Stimulated activated CD8-positive, alpha-beta memory T cell treated with anti-CD3 and anti-CD28 coated beads, Interleukin-15, amount 100 ng/mL, for 1 hour (primary cell): ENCODE measurements at regions not wholly inside any gene's neighbourhood (a gene's known extent, or its start where the extent isn't known, plus 50 kb on each side); places are given as distances from the start of the nearest gene placed in this dataset.

Source experiments
- DNase-seq: peaks from one replicate; pipeline ENCODE4 v3.0.0-alpha.2; 2020; ENCODE audit warnings: low read depth

DNA sequence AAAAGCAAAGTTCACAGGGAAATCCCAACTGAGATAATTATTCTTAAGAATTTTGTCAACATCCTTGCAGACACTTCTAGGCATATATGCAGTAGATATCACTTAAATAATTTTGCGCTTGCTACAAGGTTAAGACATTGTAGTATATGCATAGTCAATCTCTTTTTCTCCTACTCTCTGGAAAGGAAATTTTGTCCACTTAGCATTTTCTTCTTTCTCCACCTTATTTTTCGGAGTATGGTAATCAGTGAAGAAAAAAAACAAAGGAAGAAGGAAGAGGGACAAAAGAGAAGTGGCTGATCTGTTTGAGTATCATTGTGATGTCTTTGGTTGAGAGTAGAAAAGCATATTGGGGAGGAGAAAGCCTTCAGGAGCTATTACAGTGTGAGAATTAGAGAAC, 104.6 kb downstream of the LACC1 start:
- no peak for DNase-seq

DNA sequence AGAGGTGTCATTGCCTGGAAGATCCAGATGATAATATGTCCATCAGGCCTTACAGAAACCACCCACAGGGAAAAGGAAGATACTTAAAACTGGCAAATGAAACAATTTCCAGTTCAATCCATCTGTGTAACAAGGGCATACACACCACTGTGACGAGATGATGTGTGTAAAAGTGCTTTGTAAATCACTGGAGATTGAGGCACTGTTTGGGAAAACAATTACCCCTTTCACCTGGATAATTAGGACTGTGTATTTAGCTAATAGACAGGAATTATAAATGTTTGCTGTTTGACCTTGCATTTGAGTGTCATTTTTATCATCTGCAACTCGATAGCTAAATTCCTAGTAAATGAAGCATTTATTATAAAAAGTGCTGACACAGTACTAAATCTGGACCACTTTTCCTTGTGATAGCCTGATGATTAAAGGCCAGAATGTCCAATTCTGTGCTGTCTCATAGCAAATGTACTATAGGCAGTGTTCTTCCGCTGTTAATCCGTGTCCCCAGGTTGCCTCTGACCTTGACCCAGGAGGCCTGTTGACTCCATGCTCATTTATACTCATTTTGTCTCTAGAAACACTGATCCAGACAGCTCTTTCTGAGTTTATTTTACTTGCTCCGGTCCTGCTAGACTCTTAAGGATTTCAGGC, 105.8 kb downstream of the LACC1 start:
- DNase-seq = no peak

DNA sequence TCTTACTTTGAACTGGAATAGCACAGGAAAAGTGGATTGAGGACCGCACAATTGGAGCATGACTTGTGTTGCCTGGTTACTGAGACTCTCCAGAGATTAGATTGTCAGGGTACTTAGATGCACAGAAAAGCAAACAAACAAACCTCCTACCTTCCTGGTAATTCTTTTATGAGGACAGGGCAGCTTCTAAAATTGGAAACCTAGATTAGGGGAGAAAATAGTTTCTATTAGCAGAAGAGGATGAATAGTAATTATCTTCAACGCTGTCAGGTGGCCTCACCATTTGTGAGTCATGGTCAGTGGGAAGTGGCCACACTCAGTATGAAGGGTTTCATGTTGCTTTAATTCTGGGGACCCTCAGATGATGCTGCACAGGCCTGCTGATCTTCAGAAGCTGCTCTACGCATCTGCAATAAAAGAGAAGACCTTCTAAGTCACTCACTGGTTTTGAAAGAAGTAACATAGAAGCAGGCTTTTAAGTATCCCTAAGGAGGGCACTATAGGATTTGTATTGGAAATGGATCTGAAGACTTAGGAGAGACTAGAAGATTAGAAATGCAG, 106.8 kb downstream of the LACC1 start:
- DNase-seq = no peak

DNA sequence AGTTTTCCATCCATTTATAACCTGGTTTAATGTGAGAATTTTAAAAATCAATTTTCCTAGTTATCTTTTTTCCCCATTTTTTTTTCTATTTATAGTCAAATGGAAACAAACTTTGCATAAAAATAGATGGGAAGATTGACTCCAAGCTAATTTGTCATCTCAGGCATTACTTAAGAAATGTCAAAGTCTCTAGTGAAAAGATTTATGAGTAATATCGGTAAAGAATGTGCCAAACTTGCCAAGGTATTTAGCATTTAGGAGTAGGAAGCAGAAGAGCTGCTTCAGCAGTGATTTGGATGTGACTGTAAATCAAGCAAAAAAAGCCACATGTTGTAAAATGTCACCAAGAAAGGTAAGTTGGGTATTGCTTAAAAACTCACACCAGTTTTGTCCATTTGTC, 108.6 kb downstream of the LACC1 start:
- no peak for DNase-seq

DNA sequence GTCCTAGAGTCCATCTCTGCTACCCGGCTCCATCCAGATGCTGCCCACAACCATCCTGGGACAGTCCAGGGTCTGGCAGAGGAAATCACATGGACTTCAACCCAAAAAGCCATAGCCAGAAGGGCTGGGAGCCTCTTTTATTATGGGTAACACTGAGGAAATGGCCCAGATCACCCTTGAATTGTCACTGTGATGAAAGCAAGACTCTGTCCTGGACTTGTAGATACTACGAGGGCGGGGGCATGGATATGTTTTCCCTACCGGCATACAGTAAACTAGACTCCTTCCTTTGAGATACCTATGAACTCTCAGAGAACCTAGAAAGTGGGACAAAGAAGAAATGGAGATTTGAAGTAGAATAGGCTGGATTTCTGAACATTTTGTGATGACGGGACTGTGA, 110.3 kb downstream of the LACC1 start:
- DNase-seq = no peak

DNA sequence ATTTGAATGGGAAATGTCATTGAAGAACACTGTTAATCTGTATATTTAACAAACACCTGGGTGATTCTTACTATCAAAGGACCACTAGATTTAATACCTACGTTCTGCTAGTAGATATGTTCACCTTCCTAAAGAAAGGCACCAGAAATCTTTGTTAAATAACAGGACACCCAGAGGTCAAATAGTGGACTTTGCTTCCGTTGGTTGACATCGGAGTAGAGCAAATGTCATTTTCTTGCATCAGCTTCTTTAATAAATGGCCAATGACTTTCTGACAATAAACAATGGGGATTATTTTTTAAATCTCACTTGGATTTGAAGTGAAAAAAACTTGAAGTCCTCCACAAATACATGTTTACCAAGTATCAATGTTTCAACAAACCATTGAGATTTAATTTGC, 111.1 kb downstream of the LACC1 start:
- DNase-seq = no peak

DNA sequence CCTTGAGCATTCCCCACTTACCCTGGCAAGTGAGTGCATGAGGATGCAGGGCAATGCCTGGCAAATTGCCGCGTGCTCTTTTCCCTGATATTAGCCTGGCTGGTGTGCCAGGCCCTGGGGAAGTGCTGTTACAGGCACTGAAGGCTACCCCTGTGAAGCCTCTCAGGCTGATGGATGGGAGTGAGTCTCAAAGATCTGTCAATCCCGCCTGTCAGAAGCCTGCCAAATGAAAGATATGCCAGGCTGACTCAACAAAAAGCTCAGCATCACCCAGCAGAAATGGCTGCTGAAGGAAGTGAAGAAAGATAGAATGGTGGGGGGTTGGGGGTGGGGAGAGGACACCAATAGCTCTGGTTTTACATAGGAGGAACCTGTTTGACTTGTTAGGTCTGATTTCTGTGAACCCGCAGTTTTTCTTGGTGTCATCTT, 112.1 kb downstream of the LACC1 start:
- no peak for DNase-seq

DNA sequence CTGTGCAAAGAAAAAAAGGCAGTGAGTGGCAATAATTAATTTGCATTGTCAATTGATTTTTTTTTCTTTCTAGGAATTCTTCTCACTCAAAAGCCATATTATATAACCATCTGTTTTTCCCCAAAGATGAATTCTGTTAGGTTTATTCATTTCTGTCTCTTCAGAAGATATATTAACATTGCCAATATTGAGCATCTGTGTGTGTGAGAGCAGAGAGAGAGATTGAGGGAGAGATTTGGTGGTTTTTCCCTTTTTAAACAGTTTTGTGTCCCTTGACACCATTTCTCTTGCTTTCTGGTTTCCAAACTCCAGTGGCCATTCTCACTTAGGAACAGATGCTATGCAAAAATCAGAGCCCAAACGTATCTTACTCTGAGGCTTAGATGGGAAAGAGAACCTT, 112.5 kb downstream of the LACC1 start:
- no peak for DNase-seq

DNA sequence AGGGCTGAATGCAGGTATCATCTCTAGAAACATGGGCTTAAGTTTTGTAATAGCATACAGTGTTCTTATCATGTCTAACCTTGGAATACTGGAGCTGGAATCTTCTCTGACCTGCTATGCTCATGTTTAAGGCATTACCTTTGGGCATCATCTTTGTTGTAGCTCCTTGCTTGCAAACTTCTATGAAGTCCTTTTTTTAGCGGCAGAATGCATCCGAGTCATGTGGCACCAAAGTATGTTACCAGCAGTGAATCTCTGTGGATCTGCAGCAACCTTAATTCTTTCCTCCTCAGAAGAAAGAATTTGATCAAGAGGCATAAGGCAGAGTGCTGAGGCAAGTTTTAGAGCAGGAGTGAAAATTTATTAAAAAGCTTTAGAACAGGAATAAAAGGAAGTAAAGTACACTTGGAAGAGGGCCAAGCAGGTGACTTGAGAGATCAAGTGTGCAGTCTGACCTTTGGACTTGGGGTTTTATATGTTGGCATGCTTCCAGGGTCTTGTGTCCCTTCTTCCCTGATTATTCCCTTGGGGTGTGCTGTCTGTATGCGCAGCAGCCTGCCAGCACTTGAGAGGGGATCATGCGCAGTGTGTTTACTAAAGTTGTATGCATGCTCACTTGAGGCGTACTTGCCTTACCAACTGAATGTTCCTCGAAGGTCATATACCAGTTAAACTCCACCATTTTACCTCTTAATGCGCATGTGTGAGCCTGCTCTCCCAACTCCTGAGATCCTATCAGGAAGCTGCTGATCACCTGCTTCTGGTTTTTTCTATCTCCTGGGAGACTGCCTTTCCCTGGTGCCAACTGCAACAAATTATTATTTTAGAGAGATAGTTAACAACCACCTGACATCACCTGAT, 115.5 kb downstream of the LACC1 start:
- no peak for DNase-seq

DNA sequence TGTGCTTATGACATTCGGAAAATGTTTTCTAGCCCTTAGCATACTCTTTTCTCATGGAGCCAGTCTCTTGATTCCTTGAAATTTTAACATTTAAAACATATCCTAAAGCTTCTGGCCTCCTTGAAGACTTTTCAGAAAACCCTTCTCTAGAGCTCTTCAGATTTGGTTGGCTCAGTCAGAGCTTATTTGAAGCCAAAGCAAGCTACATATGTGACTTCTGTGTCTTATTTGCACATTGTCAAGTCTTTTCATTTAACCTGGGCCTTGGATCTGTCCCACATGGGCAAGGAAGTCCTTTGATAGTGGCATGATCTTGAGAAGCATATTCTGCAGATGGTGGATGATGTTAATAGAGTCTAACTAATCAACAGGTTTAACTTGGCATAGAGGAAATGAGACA, 116.5 kb downstream of the LACC1 start:
- no peak for DNase-seq

DNA sequence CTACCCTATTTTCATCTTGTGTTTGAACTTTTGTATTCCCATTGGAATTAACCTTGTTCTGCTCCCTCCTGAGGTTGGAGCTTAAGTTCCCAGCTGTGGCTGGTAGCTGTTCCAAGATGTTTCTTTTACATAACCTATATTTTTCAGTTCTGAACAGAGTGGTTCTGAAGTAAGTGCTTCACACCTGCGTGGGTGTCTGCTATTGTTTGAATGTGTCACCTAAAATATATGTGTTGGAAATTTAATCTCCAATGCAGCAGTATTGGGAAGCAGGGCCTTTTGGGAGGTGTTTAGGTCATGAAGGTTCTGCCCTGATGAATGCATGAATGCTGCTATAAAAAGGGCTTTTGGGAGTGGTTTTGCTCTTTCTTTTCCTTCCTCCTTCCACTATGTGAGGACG, 123.8 kb downstream of the LACC1 start:
- no peak for DNase-seq

DNA sequence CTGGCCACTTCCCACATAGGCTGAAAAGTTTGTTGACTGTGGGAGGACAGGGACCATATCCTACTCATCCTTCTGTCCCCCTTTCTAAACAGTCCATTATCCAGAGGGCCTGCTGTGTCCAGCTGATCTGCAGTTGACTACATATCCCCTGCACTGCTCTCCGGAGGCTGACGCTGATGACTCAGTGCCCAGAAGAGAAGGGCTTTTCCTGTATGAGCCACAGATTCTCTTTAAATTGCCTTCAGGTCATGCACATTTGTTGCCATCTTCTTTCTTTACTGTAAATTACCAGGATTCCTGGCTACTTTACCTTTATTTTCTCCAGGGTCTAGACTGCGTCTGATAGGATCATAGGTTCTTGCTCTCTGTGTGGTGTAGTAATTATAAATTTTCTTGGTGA, 125.2 kb downstream of the LACC1 start:
- DNase-seq = no peak

DNA sequence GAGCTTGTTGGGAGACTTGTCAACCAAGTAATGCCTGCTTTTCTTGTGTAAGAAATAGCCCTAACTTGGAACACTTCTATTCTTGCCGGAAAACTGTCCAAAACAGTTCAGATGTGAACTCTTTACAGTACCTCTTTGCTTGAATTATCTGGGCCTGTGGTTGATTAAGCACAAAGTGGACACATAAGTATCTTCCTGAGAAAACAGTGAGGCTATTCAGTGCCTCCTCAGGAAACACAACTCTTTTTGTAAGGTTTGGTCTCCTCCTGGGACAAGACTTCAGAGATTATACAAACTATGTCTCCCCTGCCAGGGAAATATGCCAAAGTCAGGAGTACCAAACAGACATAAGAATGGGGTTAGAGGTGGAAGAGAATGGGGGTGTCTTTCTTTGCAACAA, 127.7 kb downstream of the LACC1 start:
- DNase-seq = no peak

DNA sequence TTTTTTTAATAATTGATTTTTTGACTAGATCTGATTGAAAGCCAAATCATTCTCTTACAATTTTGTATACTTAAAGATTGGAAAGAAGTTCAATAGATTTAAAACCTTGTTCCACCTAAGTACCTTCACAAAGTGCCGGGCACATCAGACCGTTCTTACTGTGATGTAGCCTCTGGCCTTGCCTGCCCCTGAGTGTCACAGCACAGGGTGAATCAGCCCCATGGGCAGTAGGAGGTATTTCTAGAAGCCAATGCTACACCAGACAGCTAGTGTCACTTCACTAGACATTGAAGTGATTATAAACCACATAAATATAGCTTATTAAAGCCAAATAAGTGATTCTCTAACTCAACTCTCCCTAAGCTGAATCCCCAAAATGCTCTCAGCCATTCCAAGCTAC, 131.3 kb downstream of the LACC1 start:
- no peak for DNase-seq

DNA sequence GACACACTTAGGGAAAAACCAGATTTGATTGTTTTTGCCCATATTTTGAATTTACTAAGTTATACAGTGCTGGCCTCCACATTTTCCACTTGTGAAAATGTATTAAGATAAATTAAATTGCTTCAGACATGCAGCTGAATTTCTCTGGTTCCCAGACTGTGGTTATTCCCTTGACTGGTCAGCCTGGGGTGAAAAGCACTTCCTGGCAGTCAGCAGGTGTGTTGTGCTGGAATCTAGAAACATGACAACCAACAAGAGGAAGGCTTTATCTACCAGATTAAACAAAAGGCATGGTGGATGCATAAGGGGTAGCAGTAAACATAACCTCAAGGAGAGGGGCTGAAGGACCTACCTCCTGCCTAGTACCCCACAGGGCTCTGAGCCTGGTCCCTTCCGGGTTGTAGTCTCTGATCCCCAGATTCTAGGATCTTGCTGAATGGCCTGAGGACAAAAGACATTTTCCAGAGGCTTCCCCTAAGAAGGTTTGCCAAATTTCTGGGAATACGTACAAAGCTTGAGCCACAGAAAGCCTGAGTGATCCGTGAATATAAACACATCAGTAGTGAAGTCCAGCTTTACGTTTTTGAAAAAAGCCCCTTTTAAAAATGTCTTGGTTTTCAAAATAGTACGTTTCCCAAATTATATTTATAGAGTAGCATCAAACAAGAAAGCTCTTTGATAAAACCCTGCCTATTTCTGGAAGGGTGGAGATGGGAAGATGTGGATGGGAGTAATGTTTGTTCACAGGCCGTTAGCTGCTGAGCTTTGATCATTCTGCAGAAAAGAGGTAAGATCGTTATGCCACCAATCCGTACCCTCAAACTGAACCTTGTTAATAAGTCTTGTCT, 133.4 kb downstream of the LACC1 start:
- no peak for DNase-seq

DNA sequence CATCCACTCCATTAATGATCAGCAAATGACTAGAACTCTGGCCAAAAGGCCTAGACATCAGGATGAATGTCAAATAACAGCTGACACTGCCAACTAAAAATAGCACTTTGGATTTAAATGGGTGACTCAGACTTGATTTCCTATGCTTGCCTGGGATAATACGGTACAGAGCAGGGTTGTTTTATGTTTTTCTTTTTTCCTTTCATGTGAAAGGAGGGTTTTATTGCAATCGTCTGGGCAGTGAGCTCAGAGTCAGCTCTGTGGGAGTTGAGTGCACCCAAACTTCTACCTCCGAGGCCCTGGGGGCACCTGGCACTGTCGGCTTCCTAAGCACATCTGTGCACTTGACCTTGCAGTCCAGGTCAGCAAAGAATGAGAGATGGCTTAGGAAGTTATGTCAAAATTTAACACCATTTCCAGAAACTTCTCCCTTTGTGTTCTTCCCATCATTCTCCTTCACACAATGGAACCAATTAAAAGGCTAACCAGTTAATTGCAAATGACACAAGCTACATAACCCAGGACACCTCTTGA, 134.1 kb downstream of the LACC1 start:
- DNase-seq = no peak

DNA sequence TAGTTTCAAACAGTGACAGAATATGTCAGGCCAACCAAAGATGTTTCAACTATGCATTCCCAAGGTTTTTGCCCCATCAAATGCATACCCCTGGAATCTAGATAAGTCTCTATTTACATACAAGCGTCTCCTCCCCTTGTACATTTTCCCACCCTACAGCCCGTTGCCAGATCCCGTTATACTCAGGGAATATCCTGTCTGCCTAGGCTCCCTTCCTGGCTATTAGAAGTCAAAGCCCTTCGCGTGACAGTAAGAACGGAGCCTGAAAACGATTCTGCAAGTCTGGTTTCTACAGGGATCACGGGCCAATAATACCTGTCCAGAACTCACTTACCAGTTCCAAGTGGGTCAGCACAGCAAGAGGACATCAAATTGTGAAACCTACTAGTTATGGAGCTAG, 134.8 kb downstream of the LACC1 start:
- no peak for DNase-seq

DNA sequence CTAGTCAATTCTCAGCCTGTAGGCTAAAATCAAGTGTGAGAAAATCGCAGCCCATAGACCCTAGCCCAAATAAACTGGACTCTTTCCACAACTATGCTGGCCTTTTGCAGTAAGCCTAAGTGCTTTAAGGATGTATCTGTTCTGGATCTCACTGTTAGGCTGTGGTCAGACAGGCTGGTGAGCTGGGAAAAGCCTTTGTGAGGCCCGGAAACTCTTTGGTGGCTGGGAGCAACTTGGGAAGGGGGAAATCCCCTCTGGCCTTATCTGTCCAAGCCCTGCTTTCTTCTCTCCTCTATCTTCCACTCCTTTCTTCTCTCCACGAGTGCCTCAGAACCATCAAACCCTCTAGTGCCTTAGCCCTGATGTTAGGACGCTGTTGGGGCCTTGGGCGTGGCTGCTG, 135.4 kb downstream of the LACC1 start:
- DNase-seq = no peak

DNA sequence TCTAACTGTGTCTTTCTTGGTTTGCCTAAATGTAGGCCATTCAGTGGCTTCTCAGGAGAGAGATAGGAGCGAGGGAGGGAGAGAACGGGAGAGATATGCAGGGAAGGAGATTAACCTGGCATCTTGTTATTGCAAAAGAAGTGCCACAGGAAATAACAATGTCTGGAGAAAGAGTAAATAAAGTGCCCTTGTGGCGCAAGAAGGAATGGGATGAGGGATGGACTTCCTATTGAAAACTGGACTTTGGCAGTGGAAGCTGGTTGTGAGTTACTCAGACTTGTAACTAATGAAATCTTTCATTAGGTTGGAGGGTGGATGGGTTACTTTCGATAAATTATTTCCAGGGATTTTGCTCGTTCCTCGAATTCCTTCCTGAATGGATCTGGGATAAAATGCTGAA, 136.1 kb downstream of the LACC1 start:
- DNase-seq = no peak

DNA sequence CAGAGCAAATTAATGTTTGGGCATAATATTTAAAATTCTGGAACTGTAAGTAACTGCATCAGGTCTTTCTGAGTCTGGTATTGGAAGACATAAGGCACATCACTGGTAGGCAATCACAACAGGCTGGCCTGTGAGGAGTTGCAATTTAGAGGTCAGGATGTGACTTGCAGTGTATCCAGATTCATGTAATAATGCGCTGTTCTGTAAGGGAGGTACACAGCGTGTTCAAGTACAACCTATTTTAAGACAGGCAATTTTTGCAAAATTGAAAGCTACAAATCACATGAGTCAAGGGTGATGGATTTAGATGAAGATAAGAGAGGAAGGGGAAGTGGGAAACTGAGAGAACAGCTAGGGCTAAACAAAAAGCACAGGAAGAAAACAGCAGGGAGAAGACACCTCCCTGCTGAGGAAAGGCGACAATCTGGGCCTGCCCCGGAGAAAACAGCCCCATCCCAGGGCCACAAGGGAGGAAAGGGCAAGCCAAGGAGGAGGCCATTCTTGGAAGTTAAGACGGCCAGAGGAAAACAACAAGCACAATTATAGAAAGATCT, 138.1 kb downstream of the LACC1 start:
- DNase-seq = no peak

DNA sequence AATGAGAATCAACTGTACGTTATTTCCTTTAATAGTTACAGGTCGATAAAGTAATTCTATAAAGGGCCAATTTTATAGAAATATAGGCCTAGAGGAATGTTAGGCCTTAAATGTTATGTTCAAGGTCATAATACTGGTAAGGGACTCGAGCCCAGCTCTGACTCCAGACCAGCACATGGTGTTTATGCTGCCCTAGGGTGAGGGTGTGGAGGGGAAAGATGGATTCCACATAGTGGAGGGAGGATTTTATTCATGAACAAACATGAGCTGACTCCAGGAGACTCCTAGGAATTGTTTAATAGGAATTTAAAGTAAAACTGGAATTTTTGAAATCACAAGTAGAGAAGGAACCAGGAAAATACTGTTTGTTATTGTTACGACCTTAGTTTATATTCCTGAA, 139.9 kb downstream of the LACC1 start:
- DNase-seq = no peak

DNA sequence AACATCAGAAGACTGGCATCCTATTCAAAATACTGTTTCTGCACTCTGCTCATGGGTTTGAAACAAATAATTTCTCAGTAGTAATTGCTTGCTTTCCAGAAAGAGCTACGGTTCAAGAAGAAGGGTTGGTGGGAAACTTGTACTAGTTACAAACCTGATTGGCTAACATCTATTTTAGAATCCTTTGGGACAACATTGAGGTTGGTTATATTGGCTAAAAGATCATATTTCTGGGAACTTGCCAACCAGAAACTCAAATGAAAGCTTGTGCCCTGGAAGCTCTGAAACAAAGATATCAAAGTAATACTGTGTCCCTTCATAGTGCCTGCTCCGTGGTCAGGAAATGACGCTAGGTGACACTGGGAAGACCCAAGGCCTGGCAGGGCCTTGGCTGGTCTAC, 141.7 kb downstream of the LACC1 start:
- no peak for DNase-seq
